T-helper 2 cell (primary cell): ENCODE measurements at regions not wholly inside any gene's neighbourhood (a gene's known extent, or its start where the extent isn't known, plus 50 kb on each side); places are given as distances from the start of the nearest gene placed in this dataset.
"Not testable (repeated sequence)": the region's sequence is repeated elsewhere in the genome, so short reads cannot be mapped to it uniquely, and the experiment has no call there.

ENCODE experiments used
- DNase-seq, 5 experiments: peaks; one replicate each; pipeline versions ENCODE4 v3.0.0 to v3.0.0-alpha.2; 2012 to 2022

GRCh38 chr12:43245947-43246346, 306.1 kb downstream of the ADAMTS20 start:
- no peak for DNase-seq

DNA sequence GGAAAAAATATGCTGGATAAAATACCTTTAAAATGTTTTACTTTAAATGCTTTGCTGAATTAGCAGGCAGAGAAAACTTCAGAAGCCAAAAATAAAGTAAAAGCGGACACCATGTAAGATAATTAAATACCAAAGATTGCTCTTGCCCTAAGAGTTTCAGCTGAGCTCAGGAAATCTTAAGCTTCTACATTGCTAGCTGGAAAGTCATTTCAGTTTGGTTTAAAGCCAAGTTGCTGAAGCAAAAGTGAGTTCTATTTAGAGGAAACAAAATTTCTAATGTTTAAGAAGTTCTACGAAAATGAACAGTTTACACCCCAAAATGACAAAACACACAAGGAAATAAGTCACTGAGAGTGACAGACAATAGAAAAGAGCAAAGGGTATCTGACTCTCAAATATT, 310.0 kb downstream of the ADAMTS20 start:
- no peak for DNase-seq

DNA sequence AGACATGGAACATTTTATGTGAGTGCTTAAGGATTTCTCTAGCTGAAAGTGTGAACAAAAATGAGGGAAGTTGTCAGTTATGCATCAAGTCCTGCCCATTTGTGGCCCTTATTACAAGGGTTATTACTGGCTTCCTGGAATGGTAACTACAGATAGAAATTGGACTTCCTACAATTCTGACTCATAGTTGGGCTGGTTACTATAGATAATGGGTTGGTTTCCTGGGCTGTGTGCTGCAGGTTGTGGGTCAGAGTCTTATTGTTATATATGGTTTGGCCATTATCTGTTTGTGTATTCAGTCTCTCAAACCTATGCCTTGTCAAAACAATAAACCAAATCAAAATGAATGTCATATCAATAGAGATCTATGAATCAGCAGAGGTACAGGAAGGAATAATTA, 313.7 kb downstream of the ADAMTS20 start:
- DNase-seq: no peak

DNA sequence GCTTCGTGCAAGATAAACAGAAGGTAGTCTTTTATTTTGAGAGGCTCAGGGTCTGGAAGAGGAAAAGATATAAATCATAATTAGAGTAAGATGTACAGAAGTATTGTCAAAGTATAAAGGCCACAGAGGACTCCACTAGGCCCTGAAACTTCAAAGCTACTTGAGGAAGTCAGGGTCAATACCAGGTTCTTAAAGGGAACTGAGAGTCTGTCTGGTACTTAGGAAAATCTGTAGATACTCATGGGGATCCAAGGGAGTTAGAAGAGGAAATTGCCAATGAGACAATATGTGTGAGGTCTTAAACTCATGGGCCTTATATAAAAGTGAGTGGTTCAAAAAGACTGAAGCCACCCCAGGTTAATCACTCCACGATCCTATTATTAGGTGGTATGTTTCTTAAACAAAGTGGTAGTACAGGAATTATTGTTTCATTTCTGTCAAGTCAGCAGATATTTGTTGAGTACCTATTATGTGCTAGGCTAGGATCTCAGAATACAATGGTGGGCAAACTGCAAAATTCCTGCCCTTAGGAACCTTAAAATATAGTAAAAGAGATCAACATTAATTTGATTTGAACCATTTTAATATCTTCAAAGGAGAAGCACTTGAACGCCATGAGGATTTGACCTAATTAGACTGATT, 314.6 kb downstream of the ADAMTS20 start:
- DNase-seq: no peak

GRCh38 chr12:43235721-43236120, 316.3 kb downstream of the ADAMTS20 start:
- DNase-seq: no peak

DNA sequence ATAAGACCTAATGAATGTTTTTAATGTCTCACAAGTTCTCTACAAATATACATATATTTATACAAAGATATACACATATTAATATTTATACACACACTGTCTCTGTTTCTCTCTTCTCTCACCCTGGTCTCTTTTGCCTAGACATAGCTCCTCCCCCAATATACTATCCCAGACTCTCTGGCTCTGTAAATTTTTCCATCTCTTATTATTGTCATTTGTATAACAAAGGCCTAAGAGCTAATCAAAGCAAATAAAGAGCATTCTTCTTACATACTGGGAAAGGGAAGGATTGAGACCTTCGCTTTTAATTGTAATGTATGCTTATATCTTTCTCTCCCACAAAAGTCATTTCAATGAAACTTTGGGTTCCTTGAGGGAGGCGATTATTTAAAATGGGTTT, 318.1 kb downstream of the ADAMTS20 start:
- DNase-seq: no peak

GRCh38 chr12:43226151-43226550, 325.9 kb downstream of the ADAMTS20 start:
- no peak for DNase-seq

DNA sequence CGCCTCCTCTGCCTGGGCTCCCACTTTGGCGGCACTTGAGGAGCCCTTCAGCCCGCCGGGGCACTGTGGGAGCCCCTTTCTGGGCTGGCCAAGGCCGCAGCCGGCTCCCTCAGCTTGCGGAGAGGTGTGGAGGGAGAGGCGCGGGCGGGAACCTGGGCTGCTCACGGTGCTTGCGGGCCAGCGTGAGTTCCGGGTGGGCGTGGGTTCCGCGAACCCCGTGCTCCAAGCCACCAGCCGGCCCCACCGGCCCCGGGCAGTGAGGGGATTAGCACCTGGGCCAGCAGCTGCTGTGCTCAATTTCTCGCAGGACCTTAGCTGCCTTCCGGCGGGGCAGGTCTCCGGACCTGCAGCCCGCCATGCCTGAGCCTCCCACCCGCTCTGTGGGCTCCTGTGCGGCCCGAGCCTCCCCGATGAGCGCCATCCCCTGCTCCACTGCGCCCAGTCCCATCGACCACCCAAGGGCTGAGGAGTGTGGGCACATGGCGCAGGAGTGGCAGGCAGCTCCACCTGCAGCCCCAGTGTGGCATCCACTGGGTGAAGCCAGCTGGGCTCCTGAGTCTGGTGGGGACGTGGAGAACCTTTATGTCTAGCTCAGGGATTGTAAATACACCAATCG, 327.7 kb downstream of the ADAMTS20 start:
- peak in 1 of 5 experiments; percentile 6 for DNase-seq

GRCh38 chr12:43222796-43223195, 329.2 kb downstream of the ADAMTS20 start:
- no peak for DNase-seq

- DNase-seq: no peak
Observed at GRCh38 chr12:43221216-43221615, 330.8 kb downstream of the ADAMTS20 start.

- no peak for DNase-seq
Observed at GRCh38 chr12:43216490-43216889, 335.5 kb downstream of the ADAMTS20 start.

- no peak for DNase-seq
Observed at GRCh38 chr12:43214166-43214565, 337.8 kb downstream of the ADAMTS20 start.

- no peak for DNase-seq
Observed at GRCh38 chr12:43213608-43214007, 338.4 kb downstream of the ADAMTS20 start.

DNA sequence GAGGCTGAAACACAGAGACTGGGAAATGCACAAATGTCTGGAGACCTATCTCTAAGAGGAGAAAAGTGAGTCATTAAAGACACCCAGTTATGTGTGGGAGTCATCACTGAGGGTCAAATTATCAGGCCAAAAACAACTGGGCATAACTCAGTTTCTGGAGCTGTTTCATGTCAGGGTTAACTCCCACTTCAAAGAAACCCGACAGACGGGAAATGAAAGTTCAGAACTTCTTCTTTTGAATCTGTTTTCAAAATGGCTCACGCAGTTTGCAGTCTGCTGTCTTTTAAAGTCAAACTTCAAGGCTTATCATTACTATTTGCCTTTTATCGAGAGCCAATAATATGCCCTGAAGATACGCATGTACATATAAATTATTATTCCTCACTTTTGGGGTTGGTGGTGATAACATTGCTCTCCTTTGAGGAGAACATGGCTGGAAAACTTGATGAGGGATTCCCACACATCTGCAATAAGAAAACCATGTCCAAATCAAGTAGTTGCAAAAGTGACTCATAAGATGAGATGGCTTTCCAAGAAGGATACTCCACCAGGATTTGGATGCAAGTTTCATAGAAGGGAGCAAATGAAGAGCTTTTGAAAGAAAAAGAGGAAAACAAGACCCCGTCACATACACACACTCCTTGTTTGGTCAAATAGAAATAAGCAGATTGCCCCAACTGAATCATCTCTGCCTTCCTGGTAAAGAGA, 341.4 kb downstream of the ADAMTS20 start:
- DNase-seq: peak in 1 of 5 experiments; percentile 1

GRCh38 chr12:43208627-43209026, 343.4 kb downstream of the ADAMTS20 start:
- no peak for DNase-seq

DNA sequence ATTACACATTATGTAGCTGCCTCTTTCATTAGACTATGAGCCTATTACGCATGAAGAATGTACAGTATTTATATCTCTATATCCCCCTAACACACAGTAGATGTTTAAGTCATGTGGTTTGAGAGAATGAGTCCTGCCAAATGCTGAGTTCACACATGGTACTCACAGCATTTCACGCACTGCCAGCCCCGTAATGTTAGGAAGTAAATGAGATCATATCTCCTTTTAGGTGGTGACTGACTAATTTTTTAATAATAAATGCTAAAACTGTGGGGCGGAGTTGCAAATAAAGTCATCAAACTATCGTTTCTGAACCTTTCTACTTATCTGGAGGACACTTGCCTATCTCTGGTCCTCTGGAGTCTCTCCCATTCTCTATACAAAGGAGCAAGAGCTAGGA, 343.8 kb downstream of the ADAMTS20 start:
- DNase-seq: no peak

DNA sequence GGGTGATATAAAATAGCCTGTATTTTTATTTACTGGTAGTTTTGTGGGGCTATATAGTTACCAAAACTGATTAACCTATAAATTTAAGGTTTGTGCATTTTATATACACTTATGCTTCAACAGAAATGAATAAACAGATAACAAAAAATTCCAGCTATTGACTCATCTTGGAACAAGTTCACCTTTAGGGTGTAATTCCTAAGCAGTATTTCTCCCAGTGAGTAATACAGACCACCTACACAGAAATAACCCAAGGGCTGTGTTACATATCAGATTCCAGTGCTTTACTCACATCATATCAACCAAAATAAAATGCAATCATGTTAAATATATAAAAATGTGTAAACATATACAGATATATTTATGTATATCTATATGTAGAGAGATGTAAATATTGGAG, 345.6 kb downstream of the ADAMTS20 start:
- no peak for DNase-seq

- DNase-seq: no peak
Observed at GRCh38 chr12:43198608-43199007, 353.4 kb downstream of the ADAMTS20 start.

DNA sequence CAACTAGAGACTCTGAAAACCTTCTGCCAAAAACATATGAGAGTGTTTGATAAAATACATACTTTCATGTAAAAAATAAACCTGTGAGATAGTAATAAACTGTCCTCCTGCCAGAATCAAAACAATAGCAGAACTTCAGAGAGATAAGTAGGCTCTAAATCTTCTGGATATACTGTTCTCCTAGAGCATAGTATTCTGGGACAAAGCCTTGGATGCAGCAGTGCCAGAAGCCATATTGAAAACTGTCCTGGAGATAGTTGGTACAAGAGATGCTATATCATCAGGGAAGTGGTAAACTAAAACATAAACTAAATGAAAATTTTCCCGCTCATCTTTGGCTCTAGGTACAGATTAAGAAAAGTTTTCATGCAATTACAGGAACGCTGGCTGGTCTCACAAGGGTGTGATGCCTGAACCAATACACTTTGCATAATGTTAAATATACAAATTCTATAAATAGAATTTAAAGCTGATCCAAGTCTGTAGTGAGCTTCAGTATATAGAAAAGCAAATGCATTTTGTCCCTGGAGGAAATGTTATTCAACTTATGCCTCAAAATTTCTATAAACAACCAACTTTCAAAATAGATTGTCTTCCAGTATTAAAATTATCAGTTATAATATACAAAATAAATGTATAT, 355.6 kb downstream of the ADAMTS20 start:
- no peak for DNase-seq

GRCh38 chr12:43193096-43193495, 358.9 kb downstream of the ADAMTS20 start:
- not testable (repeated sequence) for DNase-seq

GRCh38 chr12:43192442-43192841, 359.6 kb downstream of the ADAMTS20 start:
- DNase-seq: not testable (repeated sequence)

DNA sequence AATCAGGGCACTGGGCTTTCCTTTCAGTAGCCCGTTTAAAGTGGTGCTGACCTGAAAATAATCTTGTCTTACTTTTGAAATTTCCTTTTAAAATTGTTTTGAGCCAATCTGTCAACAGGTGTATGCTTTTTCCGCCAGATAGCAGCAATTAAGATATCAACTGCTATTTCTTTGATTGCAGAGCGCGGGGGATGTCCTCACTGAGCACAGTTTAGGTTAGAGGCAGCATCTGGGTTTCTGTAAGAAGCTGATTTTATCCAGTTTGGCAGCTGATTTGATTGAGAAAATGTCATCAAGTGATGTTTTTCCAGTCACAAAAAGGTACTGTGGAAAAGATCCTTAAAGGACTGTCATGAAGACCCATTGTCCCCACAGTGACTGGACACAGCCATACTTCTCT, 371.8 kb downstream of the ADAMTS20 start:
- no peak for DNase-seq

DNA sequence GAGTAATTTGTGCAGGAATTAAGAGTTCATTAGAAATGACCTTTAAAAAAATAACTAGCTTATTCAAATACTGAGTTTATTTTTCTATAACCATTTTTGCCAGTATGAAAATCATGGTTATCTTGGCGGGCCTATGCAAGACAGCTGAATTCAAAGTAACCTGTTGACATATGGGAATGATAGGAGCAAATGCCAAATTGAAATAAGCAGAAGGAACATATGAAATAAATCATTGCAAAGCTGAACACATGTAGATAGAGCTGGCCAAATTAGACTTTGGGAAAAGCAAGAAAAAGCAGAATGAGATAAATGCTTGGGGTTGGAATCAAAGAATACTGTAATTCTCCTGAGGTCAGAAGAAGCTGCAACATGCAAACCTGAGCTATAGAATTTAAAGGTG, 372.5 kb downstream of the ADAMTS20 start:
- DNase-seq: no peak

DNA sequence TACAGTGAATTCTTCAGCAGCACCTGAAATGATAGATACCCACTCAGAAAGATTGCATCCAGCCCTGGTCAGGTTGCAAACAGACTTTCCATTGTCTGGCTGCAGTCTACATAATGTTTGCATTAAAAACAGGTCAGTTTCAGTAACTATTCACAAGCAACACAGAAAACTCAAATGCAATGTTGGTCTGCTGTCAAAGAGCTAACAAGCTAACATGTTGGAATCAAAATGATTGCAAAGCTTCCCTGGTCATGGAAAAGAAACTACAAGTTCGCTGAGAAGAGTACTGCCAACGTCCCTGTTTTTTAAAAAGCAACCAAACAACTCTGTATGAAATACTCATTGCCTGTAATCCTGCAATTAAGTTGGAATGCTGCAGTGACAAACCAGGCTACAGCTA, 374.7 kb downstream of the ADAMTS20 start:
- DNase-seq: no peak
